Urinary bladder (tissue), 3 donors: ENCODE measurements at regions not wholly inside any gene's neighbourhood (a gene's known extent, or its start where the extent isn't known, plus 50 kb on each side); places are given as distances from the start of the nearest gene placed in this dataset.
"Not testable (repeated sequence)": the region's sequence is repeated elsewhere in the genome, so short reads cannot be mapped to it uniquely, and the experiment has no call there.

Experiments used
- DNase-seq: peaks from one replicate; pipeline ENCODE4 v3.0.0-alpha.2; 2015; ENCODE audit errors: extremely low spot score
- H3K27ac ChIP-seq: one replicate; pipeline ENCODE4 v1.5.1; 2013; ENCODE audit warnings: low read depth, mild to moderate bottlenecking, moderate library complexity
- H3K36me3 ChIP-seq: one replicate; pipeline ENCODE4 v1.6.1; 2013; ENCODE audit warnings: mild to moderate bottlenecking, moderate library complexity; ENCODE audit not compliant: insufficient read depth
- H3K4me1 ChIP-seq: one replicate; pipeline ENCODE4 v1.6.1; 2013; ENCODE audit warnings: mild to moderate bottlenecking, moderate library complexity; ENCODE audit not compliant: insufficient read depth
- H3K4me3 ChIP-seq: one replicate; pipeline ENCODE4 v1.5.1; 2013; ENCODE audit warnings: low read depth, low read length
- WGBS: extraction: QIAGEN DNeasy Blood & Tissue Kit; methylation state at CpG from one replicate; pipeline ENCODE4 v1.1.7; 2013; 5-methylcytosine and 5-hydroxymethylcytosine counted together
- donor health status: healthy with polysubstance abuse.
- donor health status: healthy.

DNA sequence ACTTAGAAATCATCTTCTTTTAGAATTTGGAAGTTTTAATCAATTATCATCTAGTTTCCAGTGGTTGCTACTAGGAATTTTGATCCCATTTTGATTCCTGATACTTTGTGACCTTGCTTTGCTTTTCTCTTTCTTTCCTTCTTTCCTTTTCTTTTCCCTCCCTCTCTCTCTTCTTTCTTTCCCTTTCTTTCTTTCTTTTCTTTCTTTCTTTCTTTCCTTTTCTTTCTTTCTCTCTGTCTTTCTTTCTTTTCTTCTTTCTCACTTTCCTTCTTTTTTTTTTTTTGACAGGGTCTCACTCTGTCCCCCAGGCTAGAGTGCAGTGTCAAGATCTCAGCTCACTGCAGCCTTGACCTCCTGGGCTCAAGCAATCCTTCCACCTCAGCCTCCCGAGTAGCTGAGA is 81.5 kb upstream of the OSBPL8 start:
- no peaks in the 10 kb centered on the region for H3K36me3 ChIP-seq
- no peak overlapping the region for H3K4me3 ChIP-seq
- no peak for DNase-seq
- no peak overlapping the region for H3K27ac ChIP-seq
- 92% methylated on average over 1 of the region's 1 CpG for WGBS
- H3K4me1 ChIP-seq = no peaks in the 10 kb centered on the region

DNA sequence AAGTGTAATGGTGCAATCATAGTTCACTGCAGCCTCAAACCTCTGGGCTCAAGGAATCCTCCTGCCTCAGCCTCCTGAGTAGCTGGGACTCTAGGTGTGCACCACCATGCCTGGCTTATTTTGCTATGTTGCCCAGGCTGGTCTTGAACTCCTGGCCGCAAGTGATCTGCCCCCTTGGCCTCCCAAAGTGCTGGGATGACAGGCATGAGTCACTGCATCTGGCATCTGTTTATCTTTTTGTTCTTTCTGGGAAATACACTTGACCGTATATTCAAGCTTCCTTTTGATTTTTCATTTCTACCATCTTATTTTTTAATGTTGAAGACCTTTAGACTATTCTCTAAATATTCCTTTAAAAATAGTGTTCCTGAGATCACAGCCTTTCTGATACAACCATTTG is 82.4 kb upstream of the OSBPL8 start:
- Histone ChIP-seq H3K36me3 (no peaks in the 10 kb centered on the region), H3K27ac (no peak overlapping the region), H3K4me1 (no peaks in the 10 kb centered on the region), H3K4me3 (no peak overlapping the region)
- DNase-seq = no peak
- WGBS = 79% methylated on average over 2 of the region's 2 CpGs

DNA sequence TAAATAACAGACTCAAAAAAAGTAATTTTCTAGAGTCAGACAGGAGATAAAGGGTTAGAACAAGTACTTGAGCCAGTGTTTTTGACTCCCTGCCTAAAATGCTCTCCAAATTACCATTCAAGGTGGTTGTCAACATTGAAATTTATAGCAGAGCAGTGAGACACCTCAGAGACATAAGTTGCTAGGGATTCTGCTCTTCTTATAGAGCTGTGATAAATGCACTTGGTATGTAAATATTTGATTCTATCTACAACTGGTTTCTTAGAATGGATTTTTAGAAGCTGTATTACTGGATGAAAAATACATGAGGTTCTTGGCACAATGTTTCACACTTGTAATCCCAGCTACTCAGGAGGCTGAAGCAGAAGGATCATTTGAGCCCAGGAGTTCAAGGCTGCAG is 83.9 kb upstream of the OSBPL8 start:
- no peak for DNase-seq

DNA sequence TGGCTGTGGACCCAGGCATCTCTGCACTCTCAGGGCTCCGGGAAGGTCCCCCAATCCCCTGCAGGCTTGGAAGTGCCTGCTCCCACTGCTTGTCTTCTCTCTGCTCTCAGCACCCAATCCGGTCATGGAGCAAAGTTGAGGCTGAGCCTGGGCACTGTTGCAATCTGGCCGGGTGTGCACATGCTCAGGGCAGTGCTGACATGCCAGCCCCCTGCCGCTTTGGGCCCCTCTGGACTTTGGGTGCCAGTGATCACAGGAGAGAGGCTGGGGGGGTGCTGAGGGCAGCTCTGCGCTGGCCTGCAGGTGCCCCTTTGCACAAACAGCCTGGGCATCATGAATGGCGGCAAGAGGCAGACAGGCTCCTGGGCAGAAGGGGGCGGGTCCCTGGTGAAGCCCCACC is 85.4 kb upstream of the OSBPL8 start:
- DNase-seq = no peak
- Histone ChIP-seq H3K4me3 (no peak overlapping the region), H3K4me1 (no peaks in the 10 kb centered on the region), H3K36me3 (no peaks in the 10 kb centered on the region), H3K27ac (no peak overlapping the region)
- WGBS = 95% methylated on average over 7 of the region's 7 CpGs

More for the DNA sequence above, 83.9 kb upstream of the OSBPL8 start:
- no peaks in the 10 kb centered on the region for H3K4me1 ChIP-seq
- no peak overlapping the region for H3K27ac ChIP-seq
- no peaks in the 10 kb centered on the region for H3K36me3 ChIP-seq
- no peak overlapping the region for H3K4me3 ChIP-seq

DNA sequence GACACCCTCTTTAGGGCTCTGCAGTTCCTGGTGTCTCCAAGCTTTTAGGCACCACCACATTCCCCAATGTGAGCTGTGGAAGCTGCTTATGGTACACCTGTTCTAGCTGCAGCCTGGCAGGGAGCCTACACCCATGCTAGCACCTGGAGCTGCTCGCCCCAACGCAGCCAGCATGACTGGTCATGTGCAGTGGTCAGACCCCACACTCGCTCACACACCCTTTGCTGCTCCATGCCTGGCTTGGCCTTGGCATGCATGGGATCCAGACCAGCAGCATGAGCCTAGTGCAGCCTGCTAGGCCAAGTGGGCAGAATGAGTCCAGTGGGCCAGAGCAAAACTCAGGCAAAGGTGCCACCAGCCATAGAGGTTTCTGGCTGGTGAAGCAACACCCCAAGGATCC is 86.4 kb upstream of the OSBPL8 start:
- DNase-seq = no peak
- H3K4me1 ChIP-seq = no peaks in the 10 kb centered on the region
- no peaks in the 10 kb centered on the region for H3K36me3 ChIP-seq
- no peak overlapping the region for H3K27ac ChIP-seq
- no peak overlapping the region for H3K4me3 ChIP-seq
- WGBS = 92% methylated on average over 3 of the region's 3 CpGs

DNA sequence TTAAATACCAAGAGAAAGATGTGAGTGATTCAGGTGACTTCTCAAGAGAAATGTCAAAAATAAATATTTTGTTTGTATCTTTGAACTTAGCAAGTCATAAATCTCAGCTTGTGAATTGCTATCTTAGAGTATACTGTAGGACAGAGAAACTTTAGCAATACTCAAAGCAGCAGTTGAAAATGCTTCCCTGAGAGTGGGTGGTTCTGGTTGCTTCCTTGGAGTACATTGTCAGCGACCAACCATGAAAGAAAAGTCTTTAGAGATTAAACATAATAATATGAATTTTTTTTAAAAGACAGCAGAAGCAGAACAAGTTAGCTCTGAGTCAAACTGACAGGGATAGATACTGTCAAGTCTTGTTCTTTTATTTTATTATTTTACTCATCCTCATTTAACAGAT is 86.8 kb upstream of the OSBPL8 start:
- no peak for DNase-seq
- WGBS = 90% methylated on average over 1 of the region's 1 CpG
- H3K27ac ChIP-seq = no peak overlapping the region

DNA sequence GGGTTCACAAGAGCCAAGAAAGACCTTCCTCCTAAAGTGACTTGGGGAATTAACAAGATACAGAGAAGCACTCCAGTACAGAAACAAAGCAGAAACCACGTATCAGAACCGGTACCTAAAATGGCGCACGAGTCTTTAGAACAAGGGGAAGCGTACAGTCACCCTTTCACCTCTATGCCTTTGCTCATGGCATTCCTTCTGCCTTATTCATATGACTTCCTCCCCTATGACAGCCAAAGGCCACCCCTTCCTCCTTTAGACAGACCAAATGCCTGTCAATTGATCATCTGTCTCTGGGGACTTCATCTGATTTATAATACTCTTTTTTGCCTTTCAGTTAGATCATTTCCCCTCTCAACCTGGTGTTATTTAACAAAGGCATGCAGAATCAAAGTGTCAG is 89.5 kb upstream of the OSBPL8 start:
- DNase-seq = no peak
- Histone ChIP-seq H3K27ac (no peak overlapping the region), H3K4me1 (no peaks in the 10 kb centered on the region), H3K4me3 (no peak overlapping the region), H3K36me3 (no peaks in the 10 kb centered on the region)
- 96% methylated on average over 5 of the region's 5 CpGs for WGBS

More for the DNA sequence above, 86.8 kb upstream of the OSBPL8 start:
- no peaks in the 10 kb centered on the region for H3K36me3 ChIP-seq
- no peak overlapping the region for H3K4me3 ChIP-seq
- H3K4me1 ChIP-seq = no peaks in the 10 kb centered on the region

DNA sequence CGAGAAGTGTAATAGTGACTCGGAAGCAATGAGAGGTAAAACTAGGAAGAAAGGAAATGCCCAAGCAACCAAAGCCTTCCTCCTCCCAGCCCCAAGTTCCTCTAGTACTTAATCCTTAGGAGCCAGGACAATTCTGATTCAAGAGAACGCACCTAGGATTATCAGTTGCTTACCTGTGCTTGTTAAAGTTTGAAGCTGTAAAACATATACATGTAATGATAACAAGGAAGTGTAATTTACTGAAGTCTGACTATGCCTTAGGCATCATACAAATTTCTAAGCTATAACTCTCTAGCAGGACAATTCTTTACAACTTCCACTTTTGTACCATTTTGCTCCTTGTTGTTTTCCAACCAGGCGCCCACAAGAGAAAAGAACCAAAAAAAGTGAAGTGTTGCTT is 92.8 kb upstream of the OSBPL8 start:
- H3K36me3 ChIP-seq = no peaks in the 10 kb centered on the region
- no peaks in the 10 kb centered on the region for H3K4me1 ChIP-seq
- WGBS = 90% methylated on average over 4 of the region's 4 CpGs
- H3K4me3 ChIP-seq = no peak overlapping the region
- no peak overlapping the region for H3K27ac ChIP-seq
- no peak for DNase-seq

DNA sequence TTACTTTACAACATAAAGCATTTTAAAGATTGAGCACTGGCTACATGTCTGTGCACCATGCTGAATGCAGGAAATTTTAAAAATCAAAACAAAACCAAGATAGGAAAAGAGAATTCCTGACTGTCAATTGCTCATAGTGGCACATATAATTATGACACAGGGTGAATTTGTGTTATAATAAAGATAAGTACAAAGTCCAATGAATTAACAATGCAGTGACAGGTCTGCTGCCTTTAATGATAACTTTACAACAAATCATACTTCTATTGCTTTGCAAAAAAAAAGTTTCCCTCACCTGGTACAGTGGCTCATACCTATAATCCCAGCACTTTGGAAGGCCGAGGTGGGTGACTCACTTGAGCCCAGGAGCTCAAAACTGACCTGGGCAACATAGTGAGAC is 93.8 kb upstream of the OSBPL8 start:
- 96% methylated on average over 1 of the region's 1 CpG for WGBS
- Histone ChIP-seq H3K27ac (no peak overlapping the region), H3K36me3 (no peaks in the 10 kb centered on the region), H3K4me1 (no peaks in the 10 kb centered on the region), H3K4me3 (no peak overlapping the region)
- DNase-seq = no peak

DNA sequence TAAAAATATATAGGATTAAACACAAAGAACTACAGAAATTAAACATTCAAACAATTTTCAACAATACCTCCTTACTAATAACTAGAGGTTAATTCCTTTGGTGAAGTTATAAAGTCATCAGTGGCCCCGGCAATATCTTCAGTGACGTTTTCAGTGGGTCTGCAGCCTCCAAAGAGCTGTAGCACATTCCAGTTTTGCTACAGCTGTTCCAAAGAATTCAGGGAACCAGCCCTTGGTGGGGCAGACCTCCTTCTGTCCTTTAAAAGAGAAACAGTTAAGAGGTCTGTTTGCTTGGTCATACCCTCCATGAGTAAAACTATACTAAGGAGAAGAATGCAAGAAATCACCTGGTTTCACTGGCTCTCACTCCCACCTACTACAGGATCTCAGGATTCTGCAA is 99.2 kb upstream of the ZDHHC17 start:
- no peak for DNase-seq
- no peak overlapping the region for H3K27ac ChIP-seq
- H3K4me3 ChIP-seq = no peak overlapping the region
- WGBS = 75% methylated on average over 2 of the region's 2 CpGs
- no peaks in the 10 kb centered on the region for H3K36me3 ChIP-seq
- H3K4me1 ChIP-seq = no peaks in the 10 kb centered on the region

DNA sequence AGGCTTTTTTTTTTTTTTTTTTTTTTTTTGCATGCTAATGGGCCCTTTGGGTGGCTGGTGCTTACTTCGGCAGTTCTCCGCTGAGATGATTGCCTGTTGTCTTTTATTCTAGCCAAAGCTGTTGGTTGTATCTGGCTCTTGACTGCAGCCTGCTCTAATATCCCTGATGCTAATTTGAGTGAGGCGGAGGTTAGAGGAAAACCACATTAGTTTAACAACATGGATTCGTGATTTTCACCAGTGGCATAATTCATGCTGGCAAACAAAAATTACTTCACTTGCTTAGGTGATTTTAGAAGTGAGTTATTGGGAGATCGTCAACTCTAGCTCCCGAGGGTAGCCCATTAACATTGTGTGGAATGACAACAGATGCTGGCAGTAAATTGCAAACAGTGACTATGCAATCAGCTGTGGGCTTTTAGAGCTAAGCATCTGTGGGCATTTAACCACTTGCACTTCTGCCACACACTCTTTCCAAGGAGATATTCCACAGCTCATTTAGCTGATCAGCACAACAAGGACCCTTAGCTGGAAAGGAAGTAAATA is 97.6 kb upstream of the ZDHHC17 start:
- Histone ChIP-seq H3K27ac (no peak overlapping the region), H3K36me3 (no peaks in the 10 kb centered on the region), H3K4me1 (no peaks in the 10 kb centered on the region), H3K4me3 (no peak overlapping the region)
- WGBS = 71% methylated on average over 6 of the region's 6 CpGs
- no peak for DNase-seq

DNA sequence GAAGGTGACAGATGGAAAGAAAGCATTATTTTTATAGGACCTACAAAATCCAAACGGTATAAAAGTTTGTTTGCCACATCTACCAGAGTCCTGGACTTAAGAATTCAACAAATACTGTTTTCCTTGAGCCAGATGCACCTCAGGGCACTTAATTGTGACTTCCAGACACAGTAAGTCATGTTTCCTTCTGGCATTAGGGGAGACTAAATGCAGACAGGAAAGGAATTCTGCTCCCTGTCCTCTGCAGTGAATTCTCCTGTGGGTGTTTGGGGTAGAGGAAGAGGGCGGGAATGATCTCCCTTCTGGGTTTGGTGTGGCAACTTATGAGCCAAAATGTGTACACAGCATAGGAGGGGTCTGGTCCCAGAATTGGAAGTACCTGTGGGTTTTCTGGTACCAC is 93.9 kb upstream of the ZDHHC17 start:
- no peak overlapping the region for H3K4me3 ChIP-seq
- H3K36me3 ChIP-seq = no peaks in the 10 kb centered on the region
- DNase-seq = no peak
- H3K27ac ChIP-seq = no peak overlapping the region
- H3K4me1 ChIP-seq = no peaks in the 10 kb centered on the region
- 54% methylated on average over 2 of the region's 2 CpGs for WGBS

DNA sequence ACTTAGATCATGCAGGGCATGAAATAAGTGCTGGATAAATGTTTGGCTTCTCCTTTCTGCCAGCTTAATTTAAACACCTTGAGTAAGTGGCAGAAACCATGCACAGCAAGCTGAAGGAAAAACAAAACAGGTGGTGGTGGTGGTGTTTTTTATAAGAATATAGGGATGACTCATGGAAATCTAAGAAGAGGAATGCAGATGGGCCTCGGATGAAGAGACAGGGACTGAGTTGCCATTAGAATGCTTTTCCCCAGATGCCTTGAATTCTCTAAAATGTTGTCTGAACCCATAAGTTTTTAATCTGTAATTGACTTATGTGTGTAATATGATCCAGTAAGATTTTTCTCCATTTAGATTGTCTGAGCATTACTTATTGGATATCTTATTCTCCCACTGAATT is 93.1 kb upstream of the ZDHHC17 start:
- no peaks in the 10 kb centered on the region for H3K4me1 ChIP-seq
- no peak for DNase-seq
- H3K27ac ChIP-seq = no peak overlapping the region
- H3K36me3 ChIP-seq = no peaks in the 10 kb centered on the region
- 26% methylated on average over 1 of the region's 1 CpG for WGBS
- H3K4me3 ChIP-seq = no peak overlapping the region

DNA sequence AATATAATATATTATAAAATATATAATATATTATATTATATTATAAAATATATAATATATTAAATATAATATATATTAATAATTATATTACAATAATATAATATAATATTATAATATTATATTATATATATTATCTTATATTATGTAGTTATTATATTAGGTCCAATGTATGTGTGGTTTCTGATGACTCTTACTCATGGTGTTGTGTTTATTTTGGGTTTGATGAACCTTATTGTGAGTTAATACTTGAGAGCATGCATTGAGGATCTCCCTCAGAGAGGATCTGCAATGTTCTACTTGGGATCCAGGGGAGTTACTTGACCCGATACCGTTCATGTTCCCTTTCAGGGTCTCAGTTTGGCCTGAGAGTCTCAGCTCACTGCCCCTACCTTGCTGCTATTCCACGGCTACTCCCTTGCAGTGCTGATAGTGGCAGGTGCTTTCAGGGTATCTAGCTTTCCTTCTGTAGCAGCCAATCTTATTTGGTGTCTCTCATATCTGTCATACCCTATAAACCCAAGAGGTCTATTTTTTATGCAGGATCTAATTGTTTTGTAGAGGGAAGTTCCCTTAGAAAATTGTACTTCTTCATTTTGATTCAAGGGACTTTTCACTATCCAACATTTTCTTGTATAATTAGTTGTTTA is 89.1 kb upstream of the ZDHHC17 start:
- Histone ChIP-seq H3K4me3 (no peak overlapping the region), H3K4me1 (no peaks in the 10 kb centered on the region), H3K36me3 (no peaks in the 10 kb centered on the region), H3K27ac (no peak overlapping the region)
- no peak for DNase-seq
- WGBS = 94% methylated on average over 3 of the region's 3 CpGs

DNA sequence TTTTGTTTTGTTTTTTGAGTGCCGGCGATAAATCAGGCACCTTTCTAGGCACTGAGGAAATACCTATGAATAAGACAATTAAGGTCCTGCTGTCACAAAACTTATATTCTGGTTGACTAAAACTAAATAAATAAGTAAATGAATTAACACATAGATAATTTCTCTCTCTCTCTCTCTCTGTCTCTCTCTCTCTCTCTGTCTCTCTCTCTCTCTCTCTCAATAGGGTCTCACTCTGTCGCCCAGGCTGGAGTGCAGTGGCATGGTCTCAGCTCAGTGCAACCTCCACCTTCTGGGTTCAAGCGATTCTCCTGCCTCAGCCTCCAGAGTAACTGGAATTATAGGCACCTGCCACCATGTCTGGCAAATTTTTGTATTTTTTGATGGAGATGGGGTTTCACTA is 87.7 kb upstream of the ZDHHC17 start:
- 95% methylated on average over 4 of the region's 4 CpGs for WGBS
- not testable (repeated sequence) for H3K4me1 ChIP-seq, H3K27ac ChIP-seq, H3K36me3 ChIP-seq, H3K4me3 ChIP-seq, DNase-seq
